Coronary artery (tissue), 2 donors: ENCODE measurements at regions not wholly inside any gene's neighbourhood (a gene's known extent, or its start where the extent isn't known, plus 50 kb on each side); places are given as distances from the start of the nearest gene placed in this dataset.

Experiments used
- DNase-seq: peaks from one replicate; pipeline ENCODE4 v3.0.0-alpha.2; 2017; ENCODE audit warnings: low spot score
- H3K27ac ChIP-seq, 2 donors: fragments of 200-600 bp; sonication (generic); one replicate each; pipeline ENCODE4 v1.5.1; 2016 to 2019
- H3K4me3 ChIP-seq: fragments of 200-600 bp; sonication (generic); 2 replicates; pipeline ENCODE4 v1.5.1; 2016; ENCODE audit warnings: mild to moderate bottlenecking, moderate library complexity
- CTCF ChIP-seq: fragments of 200-600 bp; sonication (generic); IDR thresholded peaks from one replicate; pipeline ENCODE4 v1.5.1; 2019; ENCODE audit warnings: antibody characterized with exemption

DNA sequence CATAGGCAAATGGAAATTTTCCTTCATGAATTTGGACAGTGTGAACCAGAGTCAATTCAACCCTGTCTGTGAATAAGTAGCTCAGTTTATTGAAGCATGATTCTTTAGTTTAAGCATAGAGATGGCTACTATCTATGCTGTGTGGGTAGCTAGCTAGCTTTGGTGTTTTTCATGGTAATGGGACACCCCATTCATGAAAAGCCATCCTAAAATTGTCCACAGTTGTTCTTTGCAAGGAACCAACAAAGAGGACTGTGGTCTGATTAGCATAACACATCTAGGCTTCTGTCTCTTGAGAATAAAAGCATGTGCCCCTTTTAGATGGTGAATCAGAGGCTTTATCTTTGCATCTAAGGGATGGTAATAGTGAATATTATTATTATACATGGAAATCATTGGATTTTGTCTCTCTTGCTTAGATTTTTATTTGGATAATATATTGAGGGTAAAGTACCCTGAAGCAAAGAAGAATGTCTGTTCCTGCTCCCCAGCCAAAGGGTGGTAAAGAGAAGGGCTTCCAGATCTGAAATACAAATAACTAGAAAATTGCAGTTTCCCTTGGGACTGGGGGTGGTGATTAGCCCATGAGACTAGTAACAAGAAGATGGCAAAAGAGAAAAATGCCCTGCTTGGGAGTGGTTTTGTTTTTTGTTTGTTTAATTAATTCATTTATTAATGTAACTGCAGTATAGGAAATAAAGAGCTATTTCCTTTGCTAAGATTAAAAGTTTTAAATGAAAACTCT is 624.2 kb upstream of the ZNF608 start:
- H3K27ac ChIP-seq, result no peak overlapping the region
- TF ChIP-seq CTCF, result no peak
- DNase-seq, result no peak
- no peak overlapping the region for H3K4me3 ChIP-seq

DNA sequence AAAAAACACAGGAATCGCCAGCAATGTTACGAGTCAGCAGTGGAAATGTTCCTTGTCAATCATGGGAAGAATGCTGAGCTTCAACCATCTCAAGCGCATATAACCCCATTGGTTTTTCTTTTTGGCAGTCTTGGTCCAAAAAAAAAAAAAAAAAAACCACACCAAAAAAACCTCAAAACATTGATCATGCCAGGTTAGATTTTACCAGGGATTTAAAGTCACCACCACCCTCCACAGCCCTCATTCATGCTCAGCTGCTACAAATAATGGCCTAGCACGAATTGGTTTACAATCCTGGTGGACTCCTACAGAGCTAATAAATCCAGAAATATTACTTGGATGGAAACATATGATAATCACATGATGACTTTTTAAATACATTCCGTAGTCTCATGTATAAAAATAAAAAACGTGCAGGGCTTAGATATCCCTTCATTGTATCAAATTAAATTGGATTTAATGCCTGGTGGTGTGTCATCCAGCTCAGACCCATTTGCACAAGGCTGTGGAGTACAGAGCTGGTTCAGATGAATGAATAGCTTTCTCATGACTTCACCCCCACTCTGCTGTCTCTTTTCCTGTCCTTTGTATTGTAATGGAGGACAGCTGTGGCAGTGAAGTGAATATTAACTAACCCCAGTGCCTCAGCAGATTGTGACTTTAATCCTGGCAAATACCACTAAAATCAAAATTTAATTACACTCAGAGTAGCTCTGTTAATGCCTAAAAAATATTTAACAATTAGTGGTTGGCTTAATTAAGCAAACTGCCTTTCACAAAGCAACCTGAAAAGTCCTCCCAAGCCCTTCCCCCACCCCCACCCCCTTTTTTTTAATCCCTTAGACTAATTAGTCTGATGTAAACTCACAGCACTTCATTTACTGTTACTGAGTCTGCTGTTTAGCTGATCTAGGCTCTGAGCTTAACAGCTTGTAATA is 626.5 kb upstream of the ZNF608 start:
- Histone ChIP-seq H3K27ac (no peak overlapping the region), H3K4me3 (no peak overlapping the region)
- no peak for TF ChIP-seq CTCF
- DNase-seq, result no peak

GRCh38 chr5:125375143-125375542 is 628.7 kb upstream of the ZNF608 start:
- Histone ChIP-seq H3K27ac (no peak overlapping the region), H3K4me3 (no peak overlapping the region)
- DNase-seq, result no peak
- TF ChIP-seq CTCF, result no peak

DNA sequence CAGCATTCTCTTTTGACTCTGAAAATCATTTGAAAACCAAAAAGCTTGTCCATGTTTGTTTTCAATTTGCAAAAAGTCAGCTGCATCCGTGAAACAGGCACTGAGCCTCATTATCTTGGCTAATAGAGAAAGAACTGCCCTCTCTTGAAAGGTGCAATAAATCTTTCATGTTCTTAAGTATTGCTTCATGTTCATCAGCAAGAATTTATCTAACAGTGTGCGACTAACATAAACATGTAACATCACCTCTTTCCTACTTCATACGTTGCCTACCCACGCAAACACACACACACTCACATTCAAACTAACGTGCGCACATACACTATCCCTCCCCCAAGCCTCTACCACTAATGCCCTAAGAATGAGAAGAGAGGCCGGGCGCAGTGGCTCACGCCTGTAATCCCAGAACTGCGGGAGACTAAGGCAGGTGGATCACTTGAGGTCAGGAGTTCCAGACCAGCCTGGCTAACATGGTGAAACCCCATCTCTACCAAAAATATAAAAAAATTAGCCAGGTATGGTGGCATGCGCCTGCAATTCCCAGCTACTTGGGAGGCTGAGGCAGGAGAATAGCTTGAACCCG is 629.7 kb upstream of the ZNF608 start:
- Histone ChIP-seq H3K27ac (no peak overlapping the region), H3K4me3 (no peak overlapping the region)
- no peak for TF ChIP-seq CTCF
- no peak for DNase-seq

DNA sequence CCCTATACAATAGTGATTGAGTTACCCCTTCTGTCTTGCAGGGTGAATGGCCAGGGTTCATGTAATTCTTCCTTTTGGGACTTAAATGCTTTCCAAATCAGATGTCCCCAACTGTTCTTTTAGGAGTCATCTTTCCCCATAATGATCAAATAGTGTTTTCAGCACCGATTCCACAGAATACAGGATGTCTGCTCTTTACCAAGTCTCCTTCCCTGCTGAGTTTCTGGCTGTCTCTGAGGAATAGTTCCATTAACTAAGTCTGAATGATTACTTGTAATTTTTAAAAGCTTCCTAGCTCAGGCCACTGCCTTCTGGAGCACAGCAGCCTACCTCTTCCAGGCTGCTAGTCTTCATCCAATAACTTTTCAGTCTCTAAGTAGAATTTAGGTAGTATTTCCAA is 630.7 kb upstream of the ZNF608 start:
- DNase-seq, result no peak
- no peak overlapping the region for H3K27ac ChIP-seq
- no peak for TF ChIP-seq CTCF

DNA sequence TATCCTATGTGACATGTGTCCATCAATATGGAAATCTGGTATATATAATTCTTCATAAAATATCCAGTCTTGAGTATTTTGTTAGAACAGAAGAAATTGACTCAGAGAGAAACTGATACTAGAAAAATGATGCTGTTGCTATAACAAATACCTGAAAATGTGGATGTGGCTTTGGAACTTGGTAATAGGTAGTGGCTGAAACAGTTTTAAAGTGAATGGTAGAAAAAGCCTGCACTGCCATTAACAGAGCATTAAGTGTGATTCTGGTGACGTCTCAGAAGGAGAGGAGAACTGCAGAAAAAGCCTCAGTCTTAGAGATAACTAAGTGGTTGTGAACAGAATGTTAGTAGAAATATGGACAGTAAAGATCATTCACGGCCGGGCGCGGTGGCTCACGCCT is 634.9 kb upstream of the ZNF608 start:
- no peak overlapping the region for H3K4me3 ChIP-seq
- no peak for TF ChIP-seq CTCF
- DNase-seq, result no peak
- H3K27ac ChIP-seq, result no peak overlapping the region

More for the DNA sequence above, 630.7 kb upstream of the ZNF608 start:
- H3K4me3 ChIP-seq, result no peak overlapping the region
